ENCODE measurements at regions not wholly inside any gene's neighbourhood (a gene's known extent, or its start where the extent isn't known, plus 50 kb on each side); places are given as distances from the start of the nearest gene placed in this dataset.
"Not testable (repeated sequence)": the region's sequence is repeated elsewhere in the genome, so short reads cannot be mapped to it uniquely, and the experiment has no call there.

GRCh38 chr2:176574484-176575236 is 305.4 kb downstream of the MTX2 start:
- DNase-seq, result no peak

- no peak for DNase-seq
Observed at GRCh38 chr2:176575237-176575744, 306.0 kb downstream of the MTX2 start.

GRCh38 chr2:176577054-176577453 is 307.8 kb downstream of the MTX2 start:
- no peak for DNase-seq

GRCh38 chr2:176578292-176578691 is 309.1 kb downstream of the MTX2 start:
- not testable (repeated sequence) for DNase-seq

GRCh38 chr2:176579608-176580007 is 310.4 kb downstream of the MTX2 start:
- no peak for DNase-seq

- no peak for DNase-seq
Observed at GRCh38 chr2:176581557-176582165, 312.4 kb downstream of the MTX2 start.

- no peak for DNase-seq
Observed at GRCh38 chr2:176582176-176582575, 312.9 kb downstream of the MTX2 start.

- DNase-seq, result peak; percentile 1
Observed at GRCh38 chr2:176582990-176583481, 313.8 kb downstream of the MTX2 start.

GRCh38 chr2:176583607-176584006 is 314.4 kb downstream of the MTX2 start:
- DNase-seq, result no peak

- no peak for DNase-seq
Observed at GRCh38 chr2:176584333-176584732, 315.1 kb downstream of the MTX2 start.

- DNase-seq, result no peak
Observed at GRCh38 chr2:176585291-176585690, 316.0 kb downstream of the MTX2 start.

- DNase-seq, result no peak
Observed at GRCh38 chr2:176585791-176586190, 316.5 kb downstream of the MTX2 start.

- no peak for DNase-seq
Observed at GRCh38 chr2:176589287-176589686, 320.0 kb downstream of the MTX2 start.

- no peak for DNase-seq
Observed at GRCh38 chr2:176589825-176590440, 320.7 kb downstream of the MTX2 start.

GRCh38 chr2:176592216-176592615 is 323.0 kb downstream of the MTX2 start:
- no peak for DNase-seq

- DNase-seq, result no peak
Observed at GRCh38 chr2:176595986-176596385, 326.7 kb downstream of the MTX2 start.

- DNase-seq, result no peak
Observed at GRCh38 chr2:176597916-176598315, 328.7 kb downstream of the MTX2 start.

GRCh38 chr2:176598351-176598750 is 329.1 kb downstream of the MTX2 start:
- DNase-seq, result no peak

- DNase-seq, result no peak
Observed at GRCh38 chr2:176599796-176600485, 330.7 kb downstream of the MTX2 start.

- DNase-seq, result no peak
Observed at GRCh38 chr2:176601066-176601465, 331.8 kb downstream of the MTX2 start.

- DNase-seq, result no peak
Observed at GRCh38 chr2:176612036-176612435, 342.8 kb downstream of the MTX2 start.

GRCh38 chr2:176612736-176613135 is 343.5 kb downstream of the MTX2 start:
- DNase-seq, result no peak

Measured in occipital lobe (tissue), 1 donor.